Nephron (organoid): ENCODE measurements at regions not wholly inside any gene's neighbourhood (a gene's known extent, or its start where the extent isn't known, plus 50 kb on each side); places are given as distances from the start of the nearest gene placed in this dataset.
A peak's percentile ranks its signal among the peaks of the same experiment; 100 is the strongest.
"Not testable (repeated sequence)": the region's sequence is repeated elsewhere in the genome, so short reads cannot be mapped to it uniquely, and the experiment has no call there.

Experiments used
- H3K27ac Mint-ChIP-seq, 3 experiments: 2 replicates each; pipeline ENCODE4 v1.8.0; 2020; ENCODE audit warnings: mixed read lengths in 3 of 3, mild to moderate bottlenecking in 2 of 3, moderate library complexity in 1 of 3
- H3K27me3 Mint-ChIP-seq: 2 replicates; pipeline ENCODE4 v1.8.0; 2021; ENCODE audit warnings: low read depth, mild to moderate bottlenecking, moderate library complexity, mixed read lengths
- H3K36me3 Mint-ChIP-seq: 2 replicates; pipeline ENCODE4 v1.8.0; 2020; ENCODE audit warnings: low read depth, mixed read lengths
- H3K4me1 Mint-ChIP-seq: 2 replicates; pipeline ENCODE4 v1.8.0; 2020; ENCODE audit warnings: mixed read lengths
- H3K4me3 Mint-ChIP-seq, 3 experiments: 2 replicates each; pipeline ENCODE4 v1.8.0; 2020; ENCODE audit warnings: mild to moderate bottlenecking in 3 of 3, mixed read lengths in 3 of 3, moderate library complexity in 2 of 3
- H3K9me3 Mint-ChIP-seq: 2 replicates; pipeline ENCODE4 v1.8.0; 2020; ENCODE audit warnings: mixed read lengths
- TF ChIP-seq, protein P1 (sequence below), 3 experiments: fragments of 200-600 bp; sonication (generic); IDR thresholded peaks; one replicate each; pipeline ENCODE4 v1.5.0; 2021; ENCODE audit warnings: antibody characterized with exemption in 3 of 3; ENCODE audit not compliant: unreplicated experiment in 3 of 3

DNA sequence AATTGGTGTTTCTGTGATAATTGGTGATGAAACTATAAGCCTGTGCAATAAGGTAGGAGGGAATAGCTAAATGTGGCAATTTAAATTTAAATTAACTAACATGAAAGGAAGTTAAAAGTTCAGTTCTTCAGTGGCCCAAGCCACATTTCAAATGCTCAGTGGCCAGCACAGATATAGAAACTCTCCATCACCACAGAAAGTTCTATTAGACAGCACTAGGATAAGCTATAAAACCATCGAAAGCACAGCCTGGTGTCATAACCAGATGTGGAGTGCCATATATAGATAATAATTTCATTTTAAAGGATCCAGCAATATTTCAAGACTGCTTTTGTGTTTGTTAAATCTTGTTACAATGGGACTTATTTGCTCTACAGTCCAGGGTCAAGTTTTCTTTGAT, 119.3 kb upstream of the NR3C2 start:
- no peaks in the 10 kb centered on the region for H3K36me3 Mint-ChIP-seq
- TF ChIP-seq, protein P1, sequence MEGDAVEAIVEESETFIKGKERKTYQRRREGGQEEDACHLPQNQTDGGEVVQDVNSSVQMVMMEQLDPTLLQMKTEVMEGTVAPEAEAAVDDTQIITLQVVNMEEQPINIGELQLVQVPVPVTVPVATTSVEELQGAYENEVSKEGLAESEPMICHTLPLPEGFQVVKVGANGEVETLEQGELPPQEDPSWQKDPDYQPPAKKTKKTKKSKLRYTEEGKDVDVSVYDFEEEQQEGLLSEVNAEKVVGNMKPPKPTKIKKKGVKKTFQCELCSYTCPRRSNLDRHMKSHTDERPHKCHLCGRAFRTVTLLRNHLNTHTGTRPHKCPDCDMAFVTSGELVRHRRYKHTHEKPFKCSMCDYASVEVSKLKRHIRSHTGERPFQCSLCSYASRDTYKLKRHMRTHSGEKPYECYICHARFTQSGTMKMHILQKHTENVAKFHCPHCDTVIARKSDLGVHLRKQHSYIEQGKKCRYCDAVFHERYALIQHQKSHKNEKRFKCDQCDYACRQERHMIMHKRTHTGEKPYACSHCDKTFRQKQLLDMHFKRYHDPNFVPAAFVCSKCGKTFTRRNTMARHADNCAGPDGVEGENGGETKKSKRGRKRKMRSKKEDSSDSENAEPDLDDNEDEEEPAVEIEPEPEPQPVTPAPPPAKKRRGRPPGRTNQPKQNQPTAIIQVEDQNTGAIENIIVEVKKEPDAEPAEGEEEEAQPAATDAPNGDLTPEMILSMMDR (IDR thresholded peaks at IDR 0.05; ENCODE audit: unreplicated experiment in 3 of 3): no peak
- H3K4me3 Mint-ChIP-seq: no peak overlapping the region
- H3K4me1 Mint-ChIP-seq: no peaks in the 10 kb centered on the region
- H3K27ac Mint-ChIP-seq: no peak overlapping the region
- no peaks in the 10 kb centered on the region for H3K9me3 Mint-ChIP-seq
- H3K27me3 Mint-ChIP-seq: no peaks in the 10 kb centered on the region

DNA sequence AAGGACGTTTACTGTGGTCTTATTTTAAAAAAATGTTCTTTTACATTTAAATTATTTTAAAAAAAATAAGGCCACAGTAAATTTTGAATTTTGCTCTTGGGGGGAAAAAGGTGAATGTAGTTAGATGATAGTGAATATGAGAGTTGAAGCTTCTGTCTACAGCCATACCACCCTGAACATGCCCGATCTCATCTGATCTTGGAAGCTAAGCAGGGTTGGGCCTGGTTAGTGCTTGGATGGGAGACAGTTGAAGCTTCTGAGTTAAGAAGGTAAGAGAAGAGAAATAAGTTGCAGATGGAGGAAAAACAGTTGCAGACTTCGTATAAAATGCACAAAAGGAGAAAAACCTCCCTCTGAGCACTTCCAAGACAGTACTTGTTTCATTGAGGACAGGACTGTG, 115.6 kb upstream of the NR3C2 start:
- H3K9me3 Mint-ChIP-seq: no peaks in the 10 kb centered on the region
- no peaks in the 10 kb centered on the region for H3K36me3 Mint-ChIP-seq
- TF ChIP-seq, protein P1 (IDR thresholded peaks at IDR 0.05; ENCODE audit: unreplicated experiment in 3 of 3): no peak
- no peak overlapping the region for H3K4me3 Mint-ChIP-seq
- no peak overlapping the region for H3K27ac Mint-ChIP-seq
- no peaks in the 10 kb centered on the region for H3K27me3 Mint-ChIP-seq
- no peaks in the 10 kb centered on the region for H3K4me1 Mint-ChIP-seq

DNA sequence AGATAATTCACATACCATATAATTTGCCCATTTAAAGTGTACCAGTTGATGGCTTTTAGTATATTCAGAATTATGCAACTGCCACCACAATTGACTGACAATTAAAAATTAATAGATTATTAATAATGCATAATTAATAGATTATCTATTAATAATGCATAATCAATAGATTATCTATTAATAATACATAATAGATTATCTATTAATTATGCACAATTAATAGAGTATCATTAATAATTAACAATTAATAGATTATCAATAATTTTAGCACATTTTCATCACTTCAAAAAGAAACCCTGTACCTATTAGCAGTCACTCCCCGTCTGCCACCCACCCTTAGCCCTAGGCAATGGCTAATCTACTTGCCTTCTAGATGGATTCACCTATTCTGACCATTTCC, 108.6 kb upstream of the NR3C2 start:
- no peak overlapping the region for H3K4me3 Mint-ChIP-seq
- no peaks in the 10 kb centered on the region for H3K9me3 Mint-ChIP-seq
- no peaks in the 10 kb centered on the region for H3K4me1 Mint-ChIP-seq
- H3K36me3 Mint-ChIP-seq: no peaks in the 10 kb centered on the region
- no peaks in the 10 kb centered on the region for H3K27me3 Mint-ChIP-seq
- no peak overlapping the region for H3K27ac Mint-ChIP-seq
- TF ChIP-seq, protein P1 (IDR thresholded peaks at IDR 0.05; ENCODE audit: unreplicated experiment in 3 of 3): no peak

DNA sequence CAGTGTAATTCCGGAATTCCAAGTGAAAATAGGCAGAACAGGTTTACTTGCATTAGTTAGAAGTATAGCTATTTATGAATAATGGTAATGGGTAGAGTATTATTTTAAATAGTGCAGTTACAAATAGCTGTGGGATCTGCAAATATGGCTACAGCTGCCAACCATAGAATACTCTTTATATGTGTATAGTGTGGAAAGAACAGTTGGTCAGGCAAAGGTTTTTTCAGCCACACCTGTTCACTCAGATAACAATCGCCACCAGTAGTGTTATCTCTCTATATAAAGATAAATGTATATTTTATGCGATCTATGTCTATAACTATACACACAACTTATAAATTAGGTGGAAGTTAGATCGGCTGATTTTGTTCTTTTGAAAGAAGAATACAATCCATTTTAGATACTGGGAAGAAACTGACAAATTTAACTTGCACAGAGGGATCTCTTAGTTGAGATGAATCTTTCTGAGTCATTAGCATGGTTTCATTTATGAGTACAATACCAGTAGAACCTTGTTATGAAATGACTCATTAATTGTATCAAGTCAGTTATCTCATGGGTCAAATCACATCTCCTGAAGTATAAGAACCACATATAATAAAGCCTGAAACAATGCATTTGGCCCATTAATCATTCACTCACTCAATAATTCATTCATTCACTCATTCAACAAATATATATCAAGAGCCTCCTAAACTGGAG, 100.9 kb upstream of the NR3C2 start:
- Mint-ChIP-seq H3K4me1 (no peaks in the 10 kb centered on the region), H3K36me3 (no peaks in the 10 kb centered on the region), H3K9me3 (no peaks in the 10 kb centered on the region), H3K4me3 (no peak overlapping the region), H3K27ac (no peak overlapping the region), H3K27me3 (no peaks in the 10 kb centered on the region)
- TF ChIP-seq, protein P1 (IDR thresholded peaks at IDR 0.05; ENCODE audit: unreplicated experiment in 3 of 3): no peak

DNA sequence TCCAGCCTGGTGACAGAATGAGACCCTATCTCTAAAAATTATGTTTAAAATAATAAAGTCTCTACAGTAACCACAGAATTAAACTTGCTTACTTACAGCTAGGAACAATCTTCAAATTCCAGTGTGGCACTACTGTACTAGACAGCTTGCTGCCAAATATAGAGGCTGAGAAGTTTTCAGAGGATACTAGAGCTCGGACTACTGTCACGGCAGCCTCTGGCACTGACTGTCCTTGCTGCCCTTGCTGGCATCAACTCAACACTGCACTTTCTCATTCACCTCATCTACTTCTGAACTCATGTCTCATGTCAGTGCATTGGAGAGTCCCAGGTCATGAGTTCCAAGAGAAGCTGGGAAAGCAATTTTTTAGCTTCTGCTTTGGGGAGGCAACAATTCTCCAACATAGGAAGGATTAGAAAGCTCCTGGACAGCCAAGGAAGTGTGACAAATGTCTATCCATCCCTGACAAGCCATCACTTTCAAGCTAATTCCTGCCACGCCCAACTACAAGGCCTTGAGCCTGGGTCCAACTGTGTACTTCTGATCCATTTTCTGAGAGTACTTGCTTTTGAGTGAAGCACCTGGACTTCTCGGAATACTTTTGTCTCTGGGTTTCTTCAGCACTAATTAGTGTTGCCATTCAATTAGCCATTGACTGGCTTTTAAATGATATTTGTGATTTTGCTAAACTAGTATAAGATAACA, 98.6 kb upstream of the NR3C2 start:
- H3K36me3 Mint-ChIP-seq: no peaks in the 10 kb centered on the region
- no peaks in the 10 kb centered on the region for H3K27me3 Mint-ChIP-seq
- no peaks in the 10 kb centered on the region for H3K9me3 Mint-ChIP-seq
- peak overlapping the region in 1 of 3 experiments; percentile 44 for H3K27ac Mint-ChIP-seq
- no peaks in the 10 kb centered on the region for H3K4me1 Mint-ChIP-seq
- no peak overlapping the region for H3K4me3 Mint-ChIP-seq
- TF ChIP-seq, protein P1 (IDR thresholded peaks at IDR 0.05; ENCODE audit: unreplicated experiment in 3 of 3): no peak

DNA sequence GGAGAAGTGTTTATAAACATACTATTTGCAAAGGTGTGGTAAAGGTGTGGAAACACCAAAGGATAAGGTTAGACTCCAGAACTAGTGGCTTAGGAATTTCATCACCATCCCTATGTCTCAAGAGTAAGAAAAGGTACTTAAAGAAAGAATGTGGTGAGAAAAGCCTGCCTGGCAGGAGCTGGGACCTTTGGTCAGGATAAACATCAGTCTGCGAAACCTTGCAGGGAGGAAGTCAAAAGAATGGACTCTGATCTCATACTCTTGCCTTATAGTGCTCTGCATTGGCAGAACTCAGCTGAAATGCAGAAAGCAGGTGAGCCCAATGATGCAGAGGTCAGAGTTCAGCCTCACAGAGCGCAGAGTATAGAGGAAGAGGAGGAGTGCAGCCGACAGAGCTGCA, 97.2 kb upstream of the NR3C2 start:
- Mint-ChIP-seq H3K27me3 (no peaks in the 10 kb centered on the region), H3K36me3 (no peaks in the 10 kb centered on the region), H3K27ac (no peak overlapping the region), H3K4me3 (no peak overlapping the region), H3K9me3 (peaks cover 9% of the 10 kb centered on the region), H3K4me1 (no peaks in the 10 kb centered on the region)
- TF ChIP-seq, protein P1 (IDR thresholded peaks at IDR 0.05; ENCODE audit: unreplicated experiment in 3 of 3): no peak

DNA sequence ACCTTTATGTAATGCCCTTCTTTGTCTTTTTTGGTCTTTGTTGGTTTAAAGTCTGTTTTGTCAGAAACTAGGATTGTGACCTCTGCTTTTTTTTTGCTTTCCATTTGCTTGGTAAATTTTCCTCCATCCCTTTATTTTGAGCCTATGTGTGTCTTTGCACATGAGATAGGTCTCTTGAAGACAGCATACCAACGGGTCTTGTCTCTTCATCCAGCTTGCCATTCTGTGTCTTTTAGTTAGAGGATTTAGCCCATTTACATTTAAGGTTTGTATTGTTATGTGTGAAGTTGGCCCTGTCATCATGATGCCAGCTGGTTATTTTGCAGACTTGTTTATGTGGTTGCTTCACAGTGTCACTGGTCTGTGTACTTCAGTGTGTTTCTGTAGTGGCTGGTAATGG, 91.6 kb upstream of the NR3C2 start:
- not testable (repeated sequence) for H3K27ac Mint-ChIP-seq, H3K4me3 Mint-ChIP-seq, H3K4me1 Mint-ChIP-seq, H3K27me3 Mint-ChIP-seq, H3K36me3 Mint-ChIP-seq
- peaks cover 45% of the 10 kb centered on the region for H3K9me3 Mint-ChIP-seq
